ENCODE measurements at regions not wholly inside any gene's neighbourhood (a gene's known extent, or its start where the extent isn't known, plus 50 kb on each side); places are given as distances from the start of the nearest gene placed in this dataset.

GRCh38 chr12:131223791-131224225 lies 270.1 kb downstream of the ADGRD1 start:
- no peak for TF ChIP-seq POLR2A (IDR thresholded peaks at IDR 0.05)
- TF ChIP-seq CTCF (IDR thresholded peaks at IDR 0.05), result no peak
